ENCODE measurements at regions not wholly inside any gene's neighbourhood (a gene's known extent, or its start where the extent isn't known, plus 50 kb on each side); places are given as distances from the start of the nearest gene placed in this dataset.

- Histone ChIP-seq H3K27ac (no peak overlapping the region), H3K36me3 (no peaks in the 10 kb centered on the region), H3K27me3 (no peaks in the 10 kb centered on the region), H3K9me3 (no peaks in the 10 kb centered on the region), H3K4me1 (no peaks in the 10 kb centered on the region), H3K4me3 (no peak overlapping the region)
- no peak for DNase-seq
- TF ChIP-seq CTCF (IDR thresholded peaks at IDR 0.05): no peak
- TF ChIP-seq POLR2A (IDR thresholded peaks at IDR 0.05): no peak
Measured at GRCh38 chr11:11146830-11147229, 206.2 kb downstream of the CSNK2A3 start.

- Histone ChIP-seq H3K27ac (no peak overlapping the region), H3K27me3 (no peaks in the 10 kb centered on the region), H3K4me1 (no peaks in the 10 kb centered on the region), H3K4me3 (no peak overlapping the region), H3K9me3 (no peaks in the 10 kb centered on the region), H3K36me3 (no peaks in the 10 kb centered on the region)
- no peak for TF ChIP-seq POLR2A (IDR thresholded peaks at IDR 0.05)
- no peak for TF ChIP-seq CTCF (IDR thresholded peaks at IDR 0.05)
- no peak for DNase-seq
Measured at GRCh38 chr11:11143849-11144248, 209.2 kb downstream of the CSNK2A3 start.

- no peaks in the 10 kb centered on the region for H3K4me1 ChIP-seq
- no peaks in the 10 kb centered on the region for H3K9me3 ChIP-seq
- no peak for DNase-seq
- no peak overlapping the region for H3K4me3 ChIP-seq
- no peaks in the 10 kb centered on the region for H3K27me3 ChIP-seq
- H3K36me3 ChIP-seq: no peaks in the 10 kb centered on the region
- no peak for TF ChIP-seq CTCF (IDR thresholded peaks at IDR 0.05)
- TF ChIP-seq POLR2A (IDR thresholded peaks at IDR 0.05): no peak
- H3K27ac ChIP-seq: peak overlapping the region in 1 of 4 donors; percentile 0
Measured at GRCh38 chr11:11142430-11142829, 210.6 kb downstream of the CSNK2A3 start.

GRCh38 chr11:11141065-11141464 lies 212.0 kb downstream of the CSNK2A3 start:
- Histone ChIP-seq H3K4me3 (no peak overlapping the region), H3K27ac (peak overlapping the region in 1 of 4 donors; percentile 22), H3K27me3 (no peaks in the 10 kb centered on the region), H3K36me3 (no peaks in the 10 kb centered on the region), H3K4me1 (no peaks in the 10 kb centered on the region), H3K9me3 (no peaks in the 10 kb centered on the region)
- no peak for DNase-seq
- TF ChIP-seq POLR2A (IDR thresholded peaks at IDR 0.05) (no peak), CTCF (IDR thresholded peaks at IDR 0.05) (no peak)

GRCh38 chr11:11140510-11140909 lies 212.5 kb downstream of the CSNK2A3 start:
- TF ChIP-seq CTCF (IDR thresholded peaks at IDR 0.05) (no peak), POLR2A (IDR thresholded peaks at IDR 0.05) (no peak)
- no peaks in the 10 kb centered on the region for H3K9me3 ChIP-seq
- H3K4me3 ChIP-seq: no peak overlapping the region
- no peaks in the 10 kb centered on the region for H3K36me3 ChIP-seq
- H3K27me3 ChIP-seq: no peaks in the 10 kb centered on the region
- no peaks in the 10 kb centered on the region for H3K4me1 ChIP-seq
- no peak for DNase-seq
- no peak overlapping the region for H3K27ac ChIP-seq

GRCh38 chr11:11137339-11137738 lies 215.7 kb downstream of the CSNK2A3 start:
- no peaks in the 10 kb centered on the region for H3K36me3 ChIP-seq
- DNase-seq: no peak
- no peak overlapping the region for H3K4me3 ChIP-seq
- TF ChIP-seq POLR2A (IDR thresholded peaks at IDR 0.05) (no peak), CTCF (IDR thresholded peaks at IDR 0.05) (no peak)
- no peaks in the 10 kb centered on the region for H3K4me1 ChIP-seq
- H3K9me3 ChIP-seq: no peaks in the 10 kb centered on the region
- H3K27ac ChIP-seq: no peak overlapping the region
- no peaks in the 10 kb centered on the region for H3K27me3 ChIP-seq

Measured in Peyer's patch (tissue), 4 donors.